NCI-H345 (cell line): ENCODE measurements at regions not wholly inside any gene's neighbourhood (a gene's known extent, or its start where the extent isn't known, plus 50 kb on each side); places are given as distances from the start of the nearest gene placed in this dataset.
"Not testable (repeated sequence)": the region's sequence is repeated elsewhere in the genome, so short reads cannot be mapped to it uniquely, and the experiment has no call there.

ENCODE experiments used
- DNase-seq: peaks from one replicate; lab custom pipeline; 2025; lab: John Stamatoyannopoulos, UW

DNA sequence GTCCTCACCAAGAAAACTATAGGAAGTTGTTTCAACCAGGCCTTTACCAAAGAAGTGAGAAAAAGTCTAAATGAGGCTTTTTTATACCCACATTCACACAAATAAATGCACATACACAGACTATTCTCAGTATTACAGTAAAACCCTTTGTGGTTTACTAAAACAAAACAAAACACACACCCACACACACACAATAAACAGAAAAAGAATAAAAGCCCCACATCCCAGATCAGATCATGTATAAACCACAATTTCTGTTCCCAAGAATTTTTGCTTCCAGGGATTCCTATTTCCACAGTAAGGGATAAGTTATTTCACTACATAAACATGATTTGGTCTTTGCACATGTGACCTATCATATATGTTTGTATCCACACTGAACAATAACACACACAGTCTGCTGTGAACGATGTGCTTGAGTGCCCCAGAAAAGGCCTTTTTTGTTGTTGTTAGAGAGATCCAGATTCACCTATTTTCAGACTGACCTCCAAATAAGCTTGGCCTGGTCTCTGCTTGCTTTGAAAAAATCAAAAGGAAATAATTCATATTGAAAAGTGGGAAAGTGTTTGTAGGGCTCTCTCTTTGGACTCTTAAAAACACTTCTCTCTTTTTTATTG, 283.4 kb upstream of the ATP11B start:
- DNase-seq = no peak

GRCh38 chr3:182514236-182514964, 278.9 kb upstream of the ATP11B start:
- no peak for DNase-seq

GRCh38 chr3:182516597-182517336, 276.5 kb upstream of the ATP11B start:
- no peak for DNase-seq

DNA sequence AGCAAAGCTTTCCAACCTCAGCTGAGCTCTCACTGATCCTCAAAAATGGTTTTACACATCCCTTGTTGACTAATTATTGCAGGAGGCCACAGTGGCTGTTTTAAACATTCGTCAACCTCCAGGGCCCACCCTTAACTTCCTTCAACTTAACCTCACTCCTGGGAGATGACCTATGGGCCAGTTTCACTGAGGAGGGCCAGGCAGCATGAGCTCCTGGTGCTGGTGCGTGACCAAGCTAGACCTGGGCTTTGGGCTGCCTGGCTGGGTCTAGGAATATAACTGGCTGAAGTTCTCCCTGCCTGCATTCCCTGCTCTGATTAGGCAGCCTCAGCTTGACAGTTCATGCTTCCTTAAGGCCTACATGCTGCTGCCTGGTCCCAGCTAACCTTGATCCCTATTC, 273.7 kb upstream of the ATP11B start:
- DNase-seq = no peak

GRCh38 chr3:182521339-182521738, 272.0 kb upstream of the ATP11B start:
- no peak for DNase-seq

DNA sequence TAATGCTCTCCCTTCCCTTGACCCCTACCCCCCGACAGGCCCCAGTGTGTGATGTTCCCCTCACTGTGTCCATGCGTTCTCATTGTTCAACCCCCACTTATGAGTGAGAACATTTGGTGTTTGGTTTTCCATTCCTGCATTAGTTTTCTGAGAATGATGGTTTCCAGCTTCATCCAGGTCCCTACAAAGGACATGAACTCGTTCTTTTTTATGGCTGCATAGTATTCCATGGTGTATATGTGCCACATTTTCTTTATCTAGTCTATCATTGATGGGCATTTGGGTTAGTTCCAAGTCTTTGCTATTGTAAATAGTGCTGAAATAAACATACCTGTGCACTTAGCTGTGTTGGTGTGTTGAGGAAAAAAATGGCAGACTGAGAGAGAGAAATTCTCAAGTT, 269.9 kb upstream of the ATP11B start:
- not testable (repeated sequence) for DNase-seq

DNA sequence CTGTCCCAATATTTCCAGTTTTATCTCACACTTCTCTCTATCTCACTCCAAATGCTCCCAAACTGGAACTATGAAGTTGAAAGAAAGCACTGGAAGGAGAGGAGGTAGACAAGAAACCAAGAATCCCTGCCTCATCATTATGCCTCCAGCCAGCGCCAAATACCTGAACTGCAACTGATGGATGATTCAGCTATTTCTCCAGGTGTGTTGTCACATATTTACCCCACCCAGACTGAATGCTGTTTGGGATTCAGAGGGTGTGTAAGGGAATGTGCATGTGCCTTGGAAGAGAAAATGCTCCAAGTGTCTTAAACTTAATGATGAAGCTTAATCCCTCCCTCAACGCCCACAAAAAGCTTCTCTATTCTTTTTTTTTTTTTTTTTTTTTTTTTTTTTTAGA, 269.5 kb upstream of the ATP11B start:
- no peak for DNase-seq

DNA sequence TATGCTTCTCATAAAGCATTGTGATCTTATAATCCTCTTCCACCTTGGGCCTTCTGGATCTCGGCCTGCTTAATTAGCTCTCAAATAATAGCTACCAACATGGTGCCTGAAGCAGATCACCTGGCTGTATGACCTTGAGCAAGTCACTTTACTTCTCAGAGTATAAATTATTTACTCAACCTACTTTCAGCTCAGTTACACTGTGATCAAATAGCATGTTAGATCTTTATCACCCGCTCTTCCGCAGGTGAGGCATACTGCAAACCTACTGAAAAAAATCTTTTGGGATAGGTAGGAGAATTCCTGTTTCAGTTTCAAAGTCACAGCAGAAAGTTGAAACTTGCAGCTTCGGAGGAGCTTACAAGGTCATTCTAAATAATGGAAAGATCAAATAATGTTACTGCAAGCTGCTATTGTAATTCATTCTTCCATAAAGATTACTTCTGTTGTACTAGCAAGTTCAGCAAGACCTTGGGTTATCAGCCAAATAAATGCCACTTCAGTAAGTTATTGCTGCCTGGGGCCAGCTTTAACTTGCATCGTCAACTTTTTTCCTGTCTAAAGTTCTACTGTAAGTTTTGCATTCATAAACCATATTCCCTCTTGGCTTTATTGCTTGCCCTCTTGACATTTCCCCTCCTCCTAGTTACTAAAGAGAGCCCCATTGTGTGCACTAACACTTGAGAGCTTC, 268.4 kb upstream of the ATP11B start:
- DNase-seq = no peak

GRCh38 chr3:182525766-182526374, 267.4 kb upstream of the ATP11B start:
- DNase-seq = no peak

GRCh38 chr3:182527745-182528144, 265.6 kb upstream of the ATP11B start:
- DNase-seq = no peak

DNA sequence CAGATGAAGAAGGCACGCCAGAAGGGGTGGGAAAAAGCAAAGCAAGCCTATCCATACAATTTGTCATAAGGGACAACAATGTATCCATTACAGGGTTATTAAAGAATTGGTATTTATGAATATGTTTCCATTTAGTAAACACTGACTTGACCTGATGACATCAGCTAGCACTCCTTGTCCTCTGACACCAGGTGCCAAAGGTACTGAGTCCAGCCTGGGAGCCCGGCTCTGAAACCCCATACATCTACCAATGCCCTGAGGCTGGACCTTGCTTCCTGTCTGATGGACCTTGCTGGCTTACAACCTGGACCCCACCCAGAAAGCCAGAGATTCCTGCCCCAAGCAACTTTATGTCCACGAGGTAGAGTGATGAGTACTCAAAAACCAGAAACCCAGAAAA, 263.0 kb upstream of the ATP11B start:
- DNase-seq = no peak

DNA sequence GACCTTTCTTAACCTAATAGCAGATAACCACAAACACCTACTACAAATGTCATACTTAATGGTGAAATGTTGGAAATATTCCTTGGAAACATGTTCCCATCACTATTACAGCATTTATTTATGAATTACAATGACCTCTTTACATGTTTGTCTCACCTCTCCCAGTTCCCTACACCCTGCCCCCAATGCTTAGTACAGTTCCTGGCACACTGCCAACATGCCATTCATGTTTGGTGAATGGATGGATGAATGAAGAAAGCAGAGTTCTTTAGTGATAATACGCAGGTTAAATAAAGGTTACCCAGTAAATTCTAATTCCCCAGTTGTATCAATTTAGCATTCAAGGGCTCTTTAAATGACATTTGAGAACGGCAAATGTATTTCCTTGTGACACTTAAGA, 259.9 kb upstream of the ATP11B start:
- peak; percentile 90 for DNase-seq

GRCh38 chr3:182544542-182544941, 248.8 kb upstream of the ATP11B start:
- no peak for DNase-seq

DNA sequence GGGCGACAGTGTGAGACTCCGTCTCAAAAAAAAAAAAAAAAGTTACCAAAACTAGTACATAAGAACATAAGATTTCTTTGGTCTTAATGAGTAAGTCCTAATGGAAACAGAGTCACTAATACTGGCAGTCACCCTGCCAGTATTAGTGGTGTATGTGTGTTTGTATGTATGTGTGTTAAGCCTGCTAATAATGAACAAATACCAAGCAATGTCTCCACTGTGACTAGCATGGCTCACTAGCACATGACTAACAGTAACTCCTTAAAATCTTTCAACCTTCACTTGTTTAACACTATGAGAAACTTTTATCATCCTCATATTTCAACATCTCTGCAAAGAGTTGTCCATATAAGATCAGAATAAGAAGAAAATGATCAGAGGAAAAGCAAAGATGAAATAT, 231.0 kb upstream of the ATP11B start:
- no peak for DNase-seq

DNA sequence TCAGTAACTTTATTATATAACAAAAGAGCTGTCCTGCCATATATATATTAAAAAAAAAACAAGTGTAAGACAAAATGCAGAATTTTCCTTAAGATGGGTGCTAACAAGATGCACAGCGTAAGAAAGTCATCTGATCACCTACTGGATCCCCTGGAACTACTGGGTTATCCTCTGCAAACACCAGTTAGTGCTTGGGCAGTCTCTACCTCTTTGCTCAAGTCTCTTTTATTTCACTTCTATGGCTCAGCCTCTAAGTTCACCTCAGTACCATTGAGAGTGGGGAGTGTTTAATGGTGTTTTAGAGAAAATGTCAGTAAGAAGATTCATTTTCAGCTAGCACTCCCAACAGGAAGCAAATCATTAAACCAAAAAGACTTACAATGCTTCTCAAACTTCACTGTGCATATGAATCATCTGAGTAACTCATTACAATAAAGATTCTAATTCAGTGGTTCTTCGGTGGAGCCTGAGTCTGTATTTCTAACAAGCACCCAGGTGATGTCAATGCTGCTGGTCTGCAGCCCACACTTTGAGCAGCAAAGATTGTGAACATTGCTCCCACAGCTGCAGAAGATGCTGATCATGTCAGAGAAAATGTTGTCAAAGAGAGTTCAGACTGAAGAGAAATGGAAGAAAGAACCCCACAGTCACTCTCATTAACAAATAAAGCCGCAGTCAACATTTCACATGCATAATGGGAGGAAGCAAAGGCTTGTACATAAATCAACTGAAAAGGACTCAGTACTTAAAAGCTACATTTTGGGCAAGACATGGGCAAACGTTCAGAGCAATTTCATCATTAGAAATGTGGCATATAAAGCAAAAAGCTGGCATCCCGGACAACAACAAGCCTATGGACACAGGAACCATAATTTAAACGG, 227.1 kb upstream of the ATP11B start:
- DNase-seq = no peak

- no peak for DNase-seq
Measured at GRCh38 chr3:182567700-182568099, 225.6 kb upstream of the ATP11B start.

GRCh38 chr3:182568261-182568660, 225.0 kb upstream of the ATP11B start:
- no peak for DNase-seq

DNA sequence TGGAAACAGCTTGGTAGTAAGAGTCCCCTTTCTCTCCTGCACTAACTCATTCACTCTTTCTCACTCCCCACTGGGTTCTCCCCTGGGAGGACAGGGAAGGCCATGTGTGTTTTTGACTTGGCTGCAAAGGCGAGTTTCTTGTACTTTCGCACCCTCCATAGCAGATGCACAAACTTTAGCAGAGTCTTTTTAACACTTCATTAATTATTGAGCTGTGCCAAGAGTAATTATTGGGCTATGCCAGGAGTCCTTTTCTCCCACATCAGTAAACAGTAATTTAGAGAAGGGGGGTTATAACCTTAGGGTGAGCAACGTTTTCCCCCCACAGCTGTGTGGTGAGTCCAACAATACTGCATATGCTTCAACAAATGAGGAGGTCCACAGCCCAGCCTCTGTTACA, 224.4 kb upstream of the ATP11B start:
- DNase-seq = no peak

DNA sequence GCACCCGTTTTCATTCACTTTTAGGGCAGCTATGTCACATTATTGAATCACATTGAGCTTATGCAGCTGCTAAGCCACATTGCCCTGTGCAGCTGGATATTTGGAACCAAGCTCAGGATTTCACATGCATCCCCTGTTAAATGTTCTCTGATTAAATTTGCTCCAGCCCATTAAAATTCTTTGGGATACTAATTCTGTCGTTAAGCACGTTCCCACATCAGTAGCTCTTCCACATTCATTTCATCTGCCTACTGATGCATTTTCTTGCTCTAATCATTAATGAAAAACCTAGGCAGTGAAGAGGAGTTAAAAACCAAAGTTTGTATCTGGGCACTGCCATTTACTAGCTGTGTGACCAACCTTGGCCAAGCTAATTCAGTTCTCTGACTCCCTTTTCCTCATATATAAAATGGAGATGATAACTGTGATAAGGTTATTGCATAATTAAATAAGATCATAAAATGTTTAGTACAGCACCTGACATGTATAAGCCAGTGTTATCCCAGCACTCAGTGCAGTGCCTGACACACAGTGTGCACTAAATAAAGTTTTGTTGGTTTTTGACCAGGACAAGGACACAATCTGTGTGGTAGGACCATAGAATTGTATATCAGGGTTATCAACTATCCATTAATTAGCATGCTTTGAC, 222.2 kb upstream of the ATP11B start:
- DNase-seq = no peak

DNA sequence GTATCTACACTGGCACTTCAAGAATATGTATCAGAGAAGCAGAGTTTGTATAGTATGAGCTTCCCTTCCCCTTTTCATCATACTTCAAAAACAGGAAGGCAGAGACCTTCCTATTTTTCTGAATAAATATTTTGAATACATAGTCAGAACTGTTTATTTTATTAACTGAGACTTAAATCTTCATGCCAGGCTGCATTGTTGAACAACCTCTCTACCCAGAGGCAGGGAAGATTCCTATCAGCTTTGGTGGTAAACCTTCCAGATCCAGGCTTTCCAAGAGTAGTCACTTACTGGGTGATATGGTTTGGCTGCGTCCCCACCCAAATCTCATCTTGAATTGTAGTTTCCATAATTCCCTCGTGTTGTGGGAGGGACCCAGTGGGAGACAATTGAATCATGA, 217.4 kb upstream of the ATP11B start:
- DNase-seq = no peak

GRCh38 chr3:182583545-182583944, 209.8 kb upstream of the ATP11B start:
- DNase-seq = no peak
